ENCODE measurements at regions not wholly inside any gene's neighbourhood (a gene's known extent, or its start where the extent isn't known, plus 50 kb on each side); places are given as distances from the start of the nearest gene placed in this dataset.

GRCh38 chr6:144778773-144779492 lies 493.8 kb downstream of the UTRN start:
- TF ChIP-seq POLR2A (IDR thresholded peaks at IDR 0.05; ENCODE audit: low read length) (no peak), GATA1 (IDR thresholded peaks at IDR 0.05; ENCODE audit: low read depth, low read length) (no peak)
